ENCODE measurements at regions not wholly inside any gene's neighbourhood (a gene's known extent, or its start where the extent isn't known, plus 50 kb on each side); places are given as distances from the start of the nearest gene placed in this dataset.

- TF ChIP-seq CREB3 (tag; conservative IDR thresholded peaks at IDR 0.05; ENCODE audit: low read depth) (no peak), HINFP (tag; conservative IDR thresholded peaks at IDR 0.05; ENCODE audit: low read depth) (no peak), JUNB (CRISPR knock-in tag; conservative IDR thresholded peaks at IDR 0.05) (no peak), PCBP2 (IDR thresholded peaks at IDR 0.05; ENCODE audit: low read depth, low read length, poor library complexity, severe bottlenecking) (no peak), PHB2 (IDR thresholded peaks at IDR 0.05; ENCODE audit: low read depth) (no peak)
Observed at GRCh38 chr2:183630964-183631363, 506.7 kb downstream of the NUP35 start (continued).

GRCh38 chr2:183656121-183656520 is 531.9 kb downstream of the NUP35 start:
- no peaks in the 10 kb centered on the region for H3K36me3 ChIP-seq (ENCODE audit: control insufficient read depth, insufficient read depth, low read length)
- no peaks in the 10 kb centered on the region for H3K9me1 ChIP-seq (ENCODE audit: control insufficient read depth, insufficient read depth, low read length)
- intact Hi-C loops (cut with micrococcal nuclease) (loop anchor here (5.0 kb wide), 1 partner anchor 1556 kb away; no protein-coding TSS in a partner anchor), in situ Hi-C loops (cut with MboI) (no loop called here)
- WGBS (ENCODE audit: insufficient coverage, low coverage, missing lambda C conversion rate): 0% methylated on average over 1 of the region's 1 CpG
- CTCF ChIA-PET (ENCODE audit: low intra/inter-chr PET ratio): no interaction called here
- H3K4me2 ChIP-seq (ENCODE audit: insufficient read depth, low read length): no peak overlapping the region
- H3K9ac ChIP-seq (ENCODE audit: insufficient read depth in 1 of 2, low read depth in 2 of 2, low read length in 2 of 2): no peak overlapping the region
- no peaks in the 10 kb centered on the region for H3K9me3 ChIP-seq (replicated peaks; ENCODE audit: control insufficient read depth, insufficient read depth, low read depth, low read length)
- BruUV-seq (replicated peaks): no TSS peak
- no peak overlapping the region for H3K4me3 ChIP-seq
- H3K79me2 ChIP-seq (ENCODE audit: control insufficient read depth, insufficient read depth, low read length): no peaks in the 10 kb centered on the region
- POLR2A ChIA-PET: no interaction called here
- H2AFZ ChIP-seq (ENCODE audit: low read depth, low read length): no peak overlapping the region
- H4K20me1 ChIP-seq (replicated peaks; ENCODE audit: control insufficient read depth, insufficient read depth, low read length): no peaks in the 10 kb centered on the region
- ATAC-seq: no peak
- no peak for FAIRE-seq
- H3K27me3 ChIP-seq (ENCODE audit: control insufficient read depth in 2 of 2, insufficient read depth in 2 of 2, low read length in 2 of 2): no peaks in the 10 kb centered on the region
- H3K27ac ChIP-seq (ENCODE audit: extremely low read depth, low read depth, low read length): no peak overlapping the region
- DNase-seq (ENCODE audit: extremely low read depth in 1 of 4, low spot score in 3 of 4): no peak
- H3K4me1 ChIP-seq (replicated peaks in 1 of 2; ENCODE audit: control insufficient read depth in 2 of 2, insufficient read depth in 2 of 2, low read length in 2 of 2): no peaks in the 10 kb centered on the region
- no peak for TF ChIP-seq RERE (CRISPR knock-in tag; IDR thresholded peaks at IDR 0.05; ENCODE audit: borderline replicate concordance)
- no peak for TF ChIP-seq KLF6 (CRISPR knock-in tag; IDR thresholded peaks at IDR 0.05; ENCODE audit: borderline replicate concordance)
- no peak for TF ChIP-seq ZFX (CRISPR knock-in tag; IDR thresholded peaks at IDR 0.05)
- TF ChIP-seq RBM15 (IDR thresholded peaks at IDR 0.05; ENCODE audit: insufficient read depth, low read length): no peak
- no peak for TF ChIP-seq ELF2 (CRISPR knock-in tag; IDR thresholded peaks at IDR 0.05)
- no peak for TF ChIP-seq HDAC3 (IDR thresholded peaks at IDR 0.05; ENCODE audit: borderline replicate concordance, partially characterized antibody)
- no peak for TF ChIP-seq ATF2 (CRISPR knock-in tag; IDR thresholded peaks at IDR 0.05)
